ENCODE measurements at regions not wholly inside any gene's neighbourhood (a gene's known extent, or its start where the extent isn't known, plus 50 kb on each side); places are given as distances from the start of the nearest gene placed in this dataset.

GRCh38 chr10:4316161-4316810 lies 509.7 kb upstream of the AKR1E2 start:
- BruUV-seq (replicated peaks): no TSS peak
- H3K36me3 ChIP-seq (ENCODE audit: control insufficient read depth, insufficient read depth, low read length): no peaks in the 10 kb centered on the region
- CTCF ChIA-PET: interaction anchor here (0.6 to 0.7 kb wide), 2 partner anchors 27 to 353 kb away, joined by 3 to 4 read pairs; no protein-coding TSS in a partner anchor
- POLR2A ChIA-PET: no interaction called here
- in situ Hi-C loops (cut with HindIII; ENCODE audit: low pct_unique_long_range_greater_than_20kb, low sequenced_read_pairs): no loop called here
- peaks cover 9% of the 10 kb centered on the region for H3K4me1 ChIP-seq (ENCODE audit: control insufficient read depth, insufficient read depth, low read length)
- no peaks in the 10 kb centered on the region for H3K27me3 ChIP-seq (ENCODE audit: control insufficient read depth, insufficient read depth, low read length)
- peak; percentile 87 for DNase-seq (ENCODE audit: low read depth, low spot score)
- peaks cover 27% of the 10 kb centered on the region for H3K9me3 ChIP-seq (ENCODE audit: control insufficient read depth, insufficient read depth, low read depth, low read length)
- intact Hi-C loops (cut with micrococcal nuclease; ENCODE audit: unreplicated experiment): no loop called here
- peak; percentile 63 for TF ChIP-seq CTCF (IDR thresholded peaks at IDR 0.05)
- TF ChIP-seq TCF7L2 (IDR thresholded peaks at IDR 0.05; ENCODE audit: low read depth, low read length): 0 out of 2 replicates have a peak, but pooled peaks have one; percentile 26
- no peak for TF ChIP-seq SIN3A (IDR thresholded peaks at IDR 0.05; ENCODE audit: borderline replicate concordance, insufficient read depth, low read depth, low read length)
- no peak for TF ChIP-seq POLR2AphosphoS5 (IDR thresholded peaks at IDR 0.05; ENCODE audit: low read depth, low read length)
- peak overlapping the region in 1 of 2 experiments; percentile 19; a peak in 1 of 4 replicates for H3K4me3 ChIP-seq (ENCODE audit: low read depth in 2 of 2, low read length in 2 of 2)
- peak overlapping the region; percentile 90 for H3K27ac ChIP-seq (ENCODE audit: low read length)
- peak; percentile 91 for ATAC-seq

GRCh38 chr10:4315551-4315950 lies 510.5 kb upstream of the AKR1E2 start:
- no peaks in the 10 kb centered on the region for H3K27me3 ChIP-seq (ENCODE audit: control insufficient read depth, insufficient read depth, low read length)
- intact Hi-C loops (cut with micrococcal nuclease; ENCODE audit: unreplicated experiment): no loop called here
- no TSS peak for BruUV-seq (replicated peaks)
- no peak overlapping the region for H3K4me3 ChIP-seq (ENCODE audit: low read depth in 2 of 2, low read length in 2 of 2)
- in situ Hi-C loops (cut with HindIII; ENCODE audit: low pct_unique_long_range_greater_than_20kb, low sequenced_read_pairs): no loop called here
- peaks cover 9% of the 10 kb centered on the region for H3K4me1 ChIP-seq (ENCODE audit: control insufficient read depth, insufficient read depth, low read length)
- H3K27ac ChIP-seq (ENCODE audit: low read length): peak overlapping the region; percentile 90
- ChIA-PET POLR2A (no interaction called here), CTCF (interaction anchor here (0.5 to 0.7 kb wide), 2 partner anchors 27 to 680 kb away, joined by 3 to 8 read pairs; no protein-coding TSS in a partner anchor)
- DNase-seq (ENCODE audit: low read depth, low spot score) (peak; percentile 27), ATAC-seq (peak; percentile 70)
- no peaks in the 10 kb centered on the region for H3K36me3 ChIP-seq (ENCODE audit: control insufficient read depth, insufficient read depth, low read length)
- peaks cover 23% of the 10 kb centered on the region for H3K9me3 ChIP-seq (ENCODE audit: control insufficient read depth, insufficient read depth, low read depth, low read length)
- TF ChIP-seq POLR2AphosphoS5 (IDR thresholded peaks at IDR 0.05; ENCODE audit: low read depth, low read length): no peak
- TF ChIP-seq REST (IDR thresholded peaks at IDR 0.05; ENCODE audit: insufficient read depth in 1 of 2, low read depth in 2 of 2, low read length in 1 of 2): no peak
- TF ChIP-seq CTCF (IDR thresholded peaks at IDR 0.05): no peak
- TF ChIP-seq SIN3A (IDR thresholded peaks at IDR 0.05; ENCODE audit: borderline replicate concordance, insufficient read depth, low read depth, low read length): no peak
- TF ChIP-seq TCF7L2 (IDR thresholded peaks at IDR 0.05; ENCODE audit: low read depth, low read length): no peak

Measured in Panc1 (cell line).